HG03060 (cell line): ENCODE measurements at regions not wholly inside any gene's neighbourhood (a gene's known extent, or its start where the extent isn't known, plus 50 kb on each side); places are given as distances from the start of the nearest gene placed in this dataset.
"Not testable (repeated sequence)": the region's sequence is repeated elsewhere in the genome, so short reads cannot be mapped to it uniquely, and the experiment has no call there.

Source experiments
- ATAC-seq: cut with Tn5 transposase; IDR thresholded peaks from one replicate; pipeline ENCODE4 v1.9.1; 2021; ENCODE audit warnings: low read depth, moderate number of reproducible peaks; ENCODE audit not compliant: unreplicated experiment

- no peak for ATAC-seq
Observed at GRCh38 chr3:56958879-56959278, 101.6 kb upstream of the SPATA12 start.

- ATAC-seq, result no peak
Observed at GRCh38 chr3:56957522-56957921, 102.9 kb upstream of the SPATA12 start.

DNA sequence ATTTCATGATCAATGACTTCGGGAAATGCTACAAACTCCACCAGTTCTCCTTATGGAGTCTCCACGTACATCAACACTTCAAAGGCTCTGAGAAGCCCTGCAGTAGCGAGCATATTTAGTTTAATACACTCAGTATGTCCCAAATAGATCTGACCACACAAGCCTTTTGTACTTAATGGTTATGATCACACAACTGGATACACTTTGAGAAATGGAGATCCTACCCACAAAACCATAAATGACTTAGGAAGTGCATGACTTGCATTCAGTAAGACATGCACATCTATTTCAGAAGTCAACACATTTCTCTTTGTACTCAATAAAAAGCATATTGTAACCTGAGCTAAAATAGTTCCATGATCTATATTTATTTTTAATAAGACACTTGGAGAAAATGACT, 103.6 kb upstream of the SPATA12 start:
- no peak for ATAC-seq

DNA sequence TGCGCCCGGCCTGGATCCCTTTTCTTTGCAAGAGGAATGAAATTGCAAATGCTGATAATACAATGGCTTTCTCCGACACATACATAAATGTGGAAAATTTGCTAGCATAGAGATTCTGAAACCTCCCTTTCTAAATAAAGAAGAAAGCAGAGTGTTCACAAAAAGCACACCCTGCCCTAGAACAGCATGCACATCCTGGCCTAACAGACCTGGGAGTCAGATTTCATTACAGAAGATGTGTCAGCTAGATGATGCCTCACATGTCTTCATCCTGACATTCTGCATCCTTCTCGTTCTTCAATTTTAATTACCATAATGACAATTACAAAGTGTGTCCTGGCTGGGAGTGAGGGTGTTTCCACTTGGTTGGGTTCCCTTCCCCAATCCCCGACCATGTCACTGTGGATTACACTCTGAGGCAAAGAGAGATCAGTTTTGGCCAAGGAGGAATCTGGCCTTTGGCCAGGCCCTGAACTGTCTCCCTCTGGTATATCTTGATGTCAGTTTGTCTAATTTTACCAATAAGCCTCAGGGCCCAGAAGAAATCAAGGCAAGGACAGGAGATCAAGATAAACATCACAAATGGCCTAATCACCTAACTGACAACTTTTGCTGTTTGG, 104.9 kb upstream of the SPATA12 start:
- no peak for ATAC-seq

- no peak for ATAC-seq
Observed at GRCh38 chr3:56954125-56954524, 106.3 kb upstream of the SPATA12 start.

DNA sequence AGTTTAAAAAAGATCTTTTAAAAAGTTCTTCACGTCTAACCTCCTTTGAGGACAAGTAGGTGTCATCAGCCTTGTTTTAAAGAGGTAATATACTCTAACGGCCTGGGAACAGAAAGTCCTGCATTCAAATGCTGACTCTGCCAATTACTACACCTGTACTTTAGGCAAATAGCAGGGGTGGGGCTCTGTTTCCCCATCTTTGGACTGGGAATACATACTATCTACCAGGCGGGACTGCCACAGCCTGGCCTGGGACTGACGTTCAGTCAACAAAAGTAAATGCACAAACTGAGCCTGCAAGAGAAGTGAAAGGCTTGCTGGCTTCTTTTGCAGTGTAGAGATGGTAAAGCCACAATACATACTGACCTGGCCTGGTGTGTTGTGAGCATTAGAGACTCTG, 107.6 kb upstream of the SPATA12 start:
- no peak for ATAC-seq

GRCh38 chr3:56952061-56952460, 108.4 kb upstream of the SPATA12 start:
- ATAC-seq, result no peak

DNA sequence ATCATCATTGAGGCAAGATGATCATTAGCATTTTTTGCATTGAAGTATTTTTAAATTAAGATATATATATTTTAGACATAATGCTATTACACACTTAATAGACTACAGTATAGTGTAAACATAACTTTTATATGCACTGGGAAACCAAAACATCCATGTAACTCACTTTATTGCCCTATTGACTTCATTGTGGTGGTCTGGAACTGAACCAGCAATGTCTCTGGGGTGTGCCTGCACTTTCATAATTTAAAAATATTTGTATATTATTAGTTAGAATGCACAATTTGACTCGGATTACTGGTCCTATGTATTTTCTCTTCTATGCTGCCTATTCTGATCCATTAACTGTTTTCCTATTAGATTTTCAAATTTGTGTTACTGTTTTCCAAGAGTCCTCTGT, 109.1 kb upstream of the SPATA12 start:
- ATAC-seq, result no peak

DNA sequence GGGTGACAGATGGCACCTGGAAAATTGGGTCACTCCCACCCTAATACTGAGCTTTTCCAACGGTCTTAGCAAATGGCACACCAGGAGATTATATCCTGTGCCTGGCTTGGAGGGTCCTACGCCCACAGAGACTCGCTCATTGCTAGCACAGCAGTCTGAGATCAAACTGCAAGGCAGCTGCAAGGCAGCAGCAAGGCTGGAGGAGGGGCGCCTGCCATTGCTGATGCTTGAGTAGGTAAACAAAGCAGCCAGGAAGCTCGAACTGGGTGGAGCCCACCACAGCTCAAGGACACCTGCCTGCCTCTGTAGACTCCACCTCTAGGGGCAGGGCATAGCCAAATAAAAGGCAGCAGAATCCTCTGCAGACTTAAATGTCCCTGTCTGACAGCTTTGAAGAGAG, 115.1 kb upstream of the SPATA12 start:
- ATAC-seq, result not testable (repeated sequence)

DNA sequence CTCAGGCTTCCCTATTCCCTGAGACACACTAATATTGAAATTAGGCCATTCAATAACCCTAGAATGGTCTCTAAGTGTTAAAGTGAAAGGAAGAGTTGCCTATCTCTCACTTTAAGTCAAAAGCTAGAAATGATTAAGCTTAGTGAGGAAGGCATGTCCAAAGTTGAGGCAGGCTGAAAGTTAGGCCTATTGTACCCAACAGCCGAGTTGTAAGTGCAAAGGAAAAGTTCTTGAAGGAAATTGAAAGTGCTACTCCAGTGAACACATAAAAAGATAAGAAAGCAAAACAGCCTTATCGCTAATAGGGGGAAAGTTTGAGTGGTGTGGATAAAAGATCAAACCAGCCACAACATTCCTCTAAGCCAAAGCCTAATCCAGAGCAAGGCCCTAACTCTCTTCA, 117.9 kb upstream of the SPATA12 start:
- no peak for ATAC-seq

GRCh38 chr3:56940976-56941375, 119.5 kb upstream of the SPATA12 start:
- no peak for ATAC-seq

DNA sequence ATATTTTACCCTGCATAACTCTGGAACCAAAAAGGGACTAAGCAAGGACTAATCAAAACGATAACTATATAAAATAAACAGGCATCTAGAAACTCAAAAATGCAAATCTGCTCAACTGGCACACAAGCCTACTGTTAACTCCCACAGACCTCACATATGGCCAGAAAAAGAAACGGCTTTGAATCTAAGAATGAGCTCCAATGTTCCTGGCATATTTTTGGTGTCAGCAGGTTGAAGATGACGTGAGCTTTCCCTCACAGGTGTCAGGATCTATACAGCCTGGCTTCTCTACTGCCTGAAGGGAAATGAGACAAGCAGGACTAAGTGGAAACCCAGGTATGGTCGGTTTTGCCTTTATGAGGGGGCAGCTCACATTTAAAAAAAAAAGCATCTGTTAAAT, 120.1 kb upstream of the SPATA12 start:
- ATAC-seq, result no peak

- ATAC-seq, result no peak
Observed at GRCh38 chr3:56939834-56940233, 120.6 kb upstream of the SPATA12 start.

DNA sequence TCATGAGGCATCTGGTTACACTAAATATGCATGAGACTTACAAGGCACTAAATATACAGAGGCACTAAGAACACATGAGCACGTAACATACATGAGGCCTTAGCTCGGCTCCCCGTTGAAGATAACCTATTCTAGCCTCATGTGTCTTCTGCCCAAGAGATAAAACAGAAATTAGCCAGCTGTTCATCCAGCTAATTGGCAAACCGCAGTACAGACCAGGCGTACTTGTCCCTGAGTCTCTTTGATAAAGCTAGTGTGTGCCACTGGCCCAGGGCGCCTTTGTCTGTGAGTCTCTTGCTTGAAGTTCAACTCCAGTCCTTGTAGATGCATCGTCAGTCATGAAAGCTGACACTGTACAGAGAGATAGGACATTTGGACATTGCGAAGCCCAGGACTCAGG, 121.9 kb upstream of the SPATA12 start:
- no peak for ATAC-seq

DNA sequence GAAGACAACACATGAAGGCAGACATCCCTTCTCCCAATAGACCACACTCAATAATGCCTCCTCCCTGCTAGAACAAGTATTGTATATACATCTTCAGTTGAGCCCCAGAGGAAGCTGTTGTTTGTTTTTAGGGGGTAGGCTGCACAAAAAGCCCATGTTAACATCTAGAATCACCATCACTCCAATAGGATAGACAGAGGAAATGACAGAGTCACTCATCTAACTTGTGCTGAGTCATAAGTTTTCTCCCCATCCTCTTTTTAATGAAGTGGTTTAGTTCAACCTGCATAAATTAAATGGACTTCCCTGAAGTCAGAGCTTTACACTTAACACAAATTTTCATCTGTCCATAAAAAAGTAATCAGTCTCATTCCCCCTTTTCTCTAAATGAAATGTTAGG, 122.9 kb upstream of the SPATA12 start:
- ATAC-seq, result no peak

DNA sequence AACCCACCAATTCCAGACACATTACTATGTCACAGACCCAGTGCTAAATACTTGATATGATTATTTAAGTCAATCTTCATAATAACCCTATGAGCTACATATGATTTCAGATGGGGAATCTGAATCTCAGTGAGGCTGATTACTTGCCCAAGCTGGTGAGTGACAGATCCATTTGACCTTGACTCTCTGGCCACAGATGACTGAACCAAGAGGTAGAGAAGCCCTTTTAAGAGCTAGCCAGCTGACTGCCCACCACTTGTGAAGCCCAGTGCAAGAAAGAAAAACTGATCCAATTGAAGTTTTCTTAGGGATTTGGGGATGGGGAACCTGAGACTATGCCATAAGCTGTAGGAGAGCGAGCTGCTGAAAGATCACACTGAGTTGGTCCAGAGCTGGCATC, 124.7 kb upstream of the SPATA12 start:
- no peak for ATAC-seq

GRCh38 chr3:56934481-56934880, 126.0 kb upstream of the SPATA12 start:
- not testable (repeated sequence) for ATAC-seq

GRCh38 chr3:56933803-56934202, 126.7 kb upstream of the SPATA12 start:
- ATAC-seq, result no peak

- no peak for ATAC-seq
Observed at GRCh38 chr3:56932866-56933265, 127.6 kb upstream of the SPATA12 start.

DNA sequence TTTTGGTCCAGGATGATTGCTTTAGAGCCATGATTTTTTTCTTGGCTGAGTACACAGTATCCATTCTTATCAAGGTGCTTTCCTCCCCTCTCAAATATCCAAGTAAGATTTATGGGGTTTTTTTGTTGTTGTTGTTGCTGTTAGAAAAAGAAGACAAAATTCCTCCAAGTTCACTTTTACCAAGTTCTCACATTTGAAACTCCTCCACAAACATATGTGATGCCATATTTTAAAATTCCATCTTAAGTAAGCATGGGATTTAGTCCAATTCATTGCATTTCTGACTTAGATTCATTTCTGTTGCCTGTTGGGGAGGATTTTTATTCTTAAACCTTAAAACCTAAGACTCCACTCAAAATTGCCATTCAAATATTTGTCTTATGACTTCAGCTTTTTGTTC, 128.6 kb upstream of the SPATA12 start:
- ATAC-seq, result no peak

- ATAC-seq, result no peak
Observed at GRCh38 chr3:56930706-56931105, 129.0 kb upstream of the ARHGEF3 start.

- no peak for ATAC-seq
Observed at GRCh38 chr3:56929809-56930615, 128.3 kb upstream of the ARHGEF3 start.
